ENCODE measurements at regions not wholly inside any gene's neighbourhood (a gene's known extent, or its start where the extent isn't known, plus 50 kb on each side); places are given as distances from the start of the nearest gene placed in this dataset.

DNA sequence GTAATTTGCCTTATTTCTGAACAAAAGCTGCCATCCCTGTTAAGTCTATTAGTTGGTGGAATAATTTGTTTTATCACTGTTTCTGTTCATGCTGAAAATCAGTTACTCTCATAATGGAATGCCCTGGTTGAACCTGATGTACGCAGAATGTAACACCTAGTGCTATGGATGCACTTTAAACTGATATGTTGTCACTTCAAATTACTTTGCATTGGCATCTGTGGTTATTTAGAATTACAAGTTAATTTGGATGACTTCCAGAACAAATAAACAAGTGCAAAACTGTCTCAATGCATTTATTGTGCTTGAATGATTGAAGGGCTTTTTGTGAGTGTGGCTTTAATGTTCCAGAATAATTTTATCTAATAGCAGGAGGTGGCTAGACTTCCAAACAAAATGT, 368.2 kb upstream of the SLITRK5 start:
- H3K4me3 Mint-ChIP-seq (ENCODE audit: unreplicated experiment): no peak overlapping the region
- no peaks in the 10 kb centered on the region for H3K4me1 Mint-ChIP-seq (ENCODE audit: low read depth)
- H3K36me3 Mint-ChIP-seq (ENCODE audit: low read depth): no peaks in the 10 kb centered on the region

DNA sequence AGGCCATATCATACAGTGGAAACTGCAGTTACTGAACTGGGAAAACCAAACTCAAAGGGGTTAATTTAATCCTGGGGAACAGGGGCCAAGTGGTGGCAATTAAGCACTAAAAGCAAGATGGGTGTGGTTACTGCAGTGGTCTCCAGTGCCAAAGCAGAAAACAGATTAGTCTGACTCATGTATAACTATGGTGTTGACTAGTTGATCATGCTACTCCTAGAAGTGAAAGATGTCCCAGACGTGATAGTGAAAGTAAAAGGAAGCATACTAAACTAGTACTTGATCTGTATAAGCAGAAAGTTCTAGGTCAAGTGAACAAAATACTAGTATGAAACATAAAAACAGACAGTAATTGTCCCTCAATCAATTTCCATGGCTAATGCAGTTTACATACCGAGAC, 360.0 kb upstream of the SLITRK5 start:
- no peaks in the 10 kb centered on the region for H3K27me3 Mint-ChIP-seq (ENCODE audit: low read depth)

More for the DNA sequence above, 368.2 kb upstream of the SLITRK5 start:
- peaks cover 7% of the 10 kb centered on the region for H3K27me3 Mint-ChIP-seq (ENCODE audit: low read depth)
- H3K27ac Mint-ChIP-seq (ENCODE audit: unreplicated experiment): no peak overlapping the region
- peaks cover 16% of the 10 kb centered on the region for H3K9me3 Mint-ChIP-seq (ENCODE audit: low read depth)
- TF ChIP-seq, protein P1, sequence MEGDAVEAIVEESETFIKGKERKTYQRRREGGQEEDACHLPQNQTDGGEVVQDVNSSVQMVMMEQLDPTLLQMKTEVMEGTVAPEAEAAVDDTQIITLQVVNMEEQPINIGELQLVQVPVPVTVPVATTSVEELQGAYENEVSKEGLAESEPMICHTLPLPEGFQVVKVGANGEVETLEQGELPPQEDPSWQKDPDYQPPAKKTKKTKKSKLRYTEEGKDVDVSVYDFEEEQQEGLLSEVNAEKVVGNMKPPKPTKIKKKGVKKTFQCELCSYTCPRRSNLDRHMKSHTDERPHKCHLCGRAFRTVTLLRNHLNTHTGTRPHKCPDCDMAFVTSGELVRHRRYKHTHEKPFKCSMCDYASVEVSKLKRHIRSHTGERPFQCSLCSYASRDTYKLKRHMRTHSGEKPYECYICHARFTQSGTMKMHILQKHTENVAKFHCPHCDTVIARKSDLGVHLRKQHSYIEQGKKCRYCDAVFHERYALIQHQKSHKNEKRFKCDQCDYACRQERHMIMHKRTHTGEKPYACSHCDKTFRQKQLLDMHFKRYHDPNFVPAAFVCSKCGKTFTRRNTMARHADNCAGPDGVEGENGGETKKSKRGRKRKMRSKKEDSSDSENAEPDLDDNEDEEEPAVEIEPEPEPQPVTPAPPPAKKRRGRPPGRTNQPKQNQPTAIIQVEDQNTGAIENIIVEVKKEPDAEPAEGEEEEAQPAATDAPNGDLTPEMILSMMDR (IDR thresholded peaks at IDR 0.05): no peak
- no peak for DNase-seq (ENCODE audit: low spot score)

DNA sequence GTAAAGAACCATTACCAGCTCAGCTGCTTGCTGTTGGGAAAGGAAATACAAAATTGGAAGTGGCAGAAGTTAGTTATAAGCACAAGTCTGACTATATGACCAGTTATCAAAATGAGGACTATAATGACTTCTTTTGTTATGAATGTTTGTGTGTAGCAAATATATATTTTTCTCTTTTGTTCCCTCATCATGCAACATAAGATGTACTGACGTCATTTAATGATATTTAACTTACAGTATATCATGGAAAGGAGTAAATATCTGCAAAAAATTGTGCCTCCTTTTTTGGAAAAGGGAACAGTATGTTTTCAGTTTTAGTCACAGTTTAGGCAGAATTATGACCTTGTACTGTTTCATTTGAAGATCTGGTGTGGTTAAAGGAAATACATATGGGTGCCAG, 356.3 kb upstream of the SLITRK5 start:
- H3K4me3 Mint-ChIP-seq (ENCODE audit: unreplicated experiment): no peak overlapping the region
- H3K36me3 Mint-ChIP-seq (ENCODE audit: low read depth): no peaks in the 10 kb centered on the region
- H3K27me3 Mint-ChIP-seq (ENCODE audit: low read depth): no peaks in the 10 kb centered on the region
- no peak for DNase-seq (ENCODE audit: low spot score)
- no peak overlapping the region for H3K27ac Mint-ChIP-seq (ENCODE audit: unreplicated experiment)
- TF ChIP-seq, protein P1 (IDR thresholded peaks at IDR 0.05): no peak
- no peaks in the 10 kb centered on the region for H3K9me3 Mint-ChIP-seq (ENCODE audit: low read depth)
- no peaks in the 10 kb centered on the region for H3K4me1 Mint-ChIP-seq (ENCODE audit: low read depth)

More for the DNA sequence above, 360.0 kb upstream of the SLITRK5 start:
- Mint-ChIP-seq H3K4me1 (ENCODE audit: low read depth) (no peaks in the 10 kb centered on the region), H3K4me3 (ENCODE audit: unreplicated experiment) (no peak overlapping the region), H3K9me3 (ENCODE audit: low read depth) (no peaks in the 10 kb centered on the region), H3K27ac (ENCODE audit: unreplicated experiment) (no peak overlapping the region), H3K36me3 (ENCODE audit: low read depth) (no peaks in the 10 kb centered on the region)
- TF ChIP-seq, protein P1 (IDR thresholded peaks at IDR 0.05): no peak
- DNase-seq (ENCODE audit: low spot score): no peak

DNA sequence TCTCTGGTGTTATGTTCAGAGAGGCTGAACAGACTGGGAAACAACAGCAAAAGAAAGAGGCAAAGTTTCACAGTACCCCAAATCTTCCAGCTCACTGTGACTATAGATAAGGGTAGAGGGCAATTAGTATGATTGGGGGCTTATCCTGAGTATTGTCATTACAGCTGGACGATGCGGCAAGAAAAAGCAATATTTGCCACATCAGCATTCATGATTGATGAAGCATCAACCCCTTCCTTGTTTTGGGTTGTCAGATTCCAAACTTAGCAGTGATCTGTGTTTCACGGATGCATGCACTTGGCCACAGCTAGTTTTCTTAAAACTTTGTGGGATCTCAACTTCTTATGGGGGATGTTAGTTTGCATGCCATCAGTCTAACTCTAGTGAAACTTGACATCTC, 348.8 kb upstream of the SLITRK5 start:
- Mint-ChIP-seq H3K36me3 (ENCODE audit: low read depth) (no peaks in the 10 kb centered on the region), H3K4me1 (ENCODE audit: low read depth) (no peaks in the 10 kb centered on the region), H3K9me3 (ENCODE audit: low read depth) (no peaks in the 10 kb centered on the region), H3K4me3 (ENCODE audit: unreplicated experiment) (no peak overlapping the region), H3K27me3 (ENCODE audit: low read depth) (no peaks in the 10 kb centered on the region), H3K27ac (ENCODE audit: unreplicated experiment) (no peak overlapping the region)
- TF ChIP-seq, protein P1 (IDR thresholded peaks at IDR 0.05): no peak
- no peak for DNase-seq (ENCODE audit: low spot score)

DNA sequence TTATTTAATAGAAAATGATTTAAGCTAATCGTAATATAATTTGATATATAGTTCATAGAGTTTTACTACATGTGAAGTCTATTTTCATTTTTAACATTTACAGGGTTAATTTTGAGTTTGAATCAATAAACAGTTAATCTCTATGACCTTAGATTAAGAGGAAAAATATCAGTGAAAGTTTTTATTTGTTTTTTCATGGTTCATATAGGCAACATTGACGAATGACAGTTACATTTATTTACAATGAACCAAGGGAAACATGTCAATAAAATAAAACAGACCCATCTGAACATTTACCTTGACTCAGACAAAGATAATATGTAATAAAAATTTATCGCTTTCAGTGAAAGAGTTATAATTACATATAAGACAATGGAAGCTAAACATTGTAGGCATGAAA, 346.6 kb upstream of the SLITRK5 start:
- Mint-ChIP-seq H3K4me3 (ENCODE audit: unreplicated experiment) (no peak overlapping the region), H3K27ac (ENCODE audit: unreplicated experiment) (no peak overlapping the region), H3K36me3 (ENCODE audit: low read depth) (no peaks in the 10 kb centered on the region), H3K4me1 (ENCODE audit: low read depth) (no peaks in the 10 kb centered on the region), H3K9me3 (ENCODE audit: low read depth) (no peaks in the 10 kb centered on the region), H3K27me3 (ENCODE audit: low read depth) (no peaks in the 10 kb centered on the region)
- TF ChIP-seq, protein P1 (IDR thresholded peaks at IDR 0.05): no peak
- no peak for DNase-seq (ENCODE audit: low spot score)

Data from chondrocyte (in vitro differentiated cells).